Ovary (tissue), 3 donors: ENCODE measurements at regions not wholly inside any gene's neighbourhood (a gene's known extent, or its start where the extent isn't known, plus 50 kb on each side); places are given as distances from the start of the nearest gene placed in this dataset.

Experiments used
- CTCF ChIP-seq, 3 donors: fragments of 450-650 bp in 2 of 3; fragments of 200-600 bp in 1 of 3; IDR thresholded peaks; one replicate each; pipeline versions ENCODE4 v1.5.1 to v1.8.0; 2016 to 2022; ENCODE audit warnings: antibody characterized with exemption in 3 of 3, mild to moderate bottlenecking in 1 of 3
- POLR2A ChIP-seq: fragments of 450-650 bp; IDR thresholded peaks from one replicate; pipeline ENCODE4 v1.6.1; 2017; ENCODE audit warnings: antibody characterized with exemption, mild to moderate bottlenecking, moderate library complexity
- donor health status: DM: no; HTN: no; CAD: no.

- TF ChIP-seq CTCF (IDR thresholded peaks at IDR 0.05) (no peak), POLR2A (no peak)
Measured at GRCh38 chr3:176490357-176490756, 706.9 kb downstream of the TBL1XR1 start.
